ENCODE measurements at regions not wholly inside any gene's neighbourhood (a gene's known extent, or its start where the extent isn't known, plus 50 kb on each side); places are given as distances from the start of the nearest gene placed in this dataset.

DNA sequence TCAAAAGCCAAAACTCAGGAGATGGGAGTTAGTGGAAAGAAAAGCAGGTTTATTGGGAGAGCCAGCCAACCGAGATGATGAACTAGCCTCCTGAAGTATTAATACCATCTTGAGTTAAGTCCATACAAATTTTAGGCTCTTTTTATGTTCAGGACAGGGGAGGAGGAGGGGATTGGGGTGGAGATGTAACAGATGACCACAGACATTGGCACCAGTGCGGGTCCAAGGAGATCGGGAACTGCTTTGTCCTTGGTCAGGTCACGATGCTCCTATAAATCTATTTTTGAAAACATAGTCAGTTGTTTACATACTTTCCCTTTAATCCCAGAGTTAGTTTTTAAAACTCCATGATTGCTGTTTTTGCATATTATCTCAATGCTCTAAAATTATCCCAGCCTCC lies 219.6 kb downstream of the ANKRD60 start:
- Histone ChIP-seq H4K20me1 (ENCODE audit: low read depth, low read length) (no peaks in the 10 kb centered on the region), H3F3A (ENCODE audit: insufficient read depth) (no peaks in the 10 kb centered on the region), H3K27me3 (ENCODE audit: low read length) (no peaks in the 10 kb centered on the region), H3K79me2 (ENCODE audit: insufficient read depth, low read length) (no peaks in the 10 kb centered on the region), H2AFZ (ENCODE audit: low read depth, low read length, severe bottlenecking) (no peak overlapping the region), H3K36me3 (ENCODE audit: low read length) (no peaks in the 10 kb centered on the region), H3K27ac (ENCODE audit: low read depth, low read length) (no peak overlapping the region), H3K4me2 (ENCODE audit: low read depth, low read length, poor library complexity, severe bottlenecking) (no peak overlapping the region), H3K9me3 (ENCODE audit: insufficient read depth, low read length) (no peaks in the 10 kb centered on the region), H3K9ac (ENCODE audit: low read length) (no peak overlapping the region), H3K4me3 (ENCODE audit: insufficient read depth, low read length, poor library complexity, severe bottlenecking) (no peak overlapping the region), H3K9me2 (replicated peaks; ENCODE audit: insufficient read depth, low read length) (no peaks in the 10 kb centered on the region)
- TF ChIP-seq CTCF (IDR thresholded peaks at IDR 0.05; ENCODE audit: insufficient read depth, low read length, poor library complexity, severe bottlenecking) (no peak), EZH2phosphoT487 (conservative IDR thresholded peaks at IDR 0.05; ENCODE audit: low read length) (no peak)

- H3K9me3 ChIP-seq (ENCODE audit: insufficient read depth, low read length), result no peaks in the 10 kb centered on the region
- H2AFZ ChIP-seq (ENCODE audit: low read depth, low read length, severe bottlenecking), result no peak overlapping the region
These were observed 220.0 kb downstream of the ANKRD60 start for GRCh38 chr20:58008413-58008812.

GRCh38 chr20:58007947-58008346 lies 220.5 kb downstream of the ANKRD60 start:
- Histone ChIP-seq H2AFZ (ENCODE audit: low read depth, low read length, severe bottlenecking) (no peak overlapping the region), H3F3A (ENCODE audit: insufficient read depth) (no peaks in the 10 kb centered on the region), H3K9me3 (ENCODE audit: insufficient read depth, low read length) (no peaks in the 10 kb centered on the region), H3K27me3 (ENCODE audit: low read length) (no peaks in the 10 kb centered on the region), H3K27ac (ENCODE audit: low read depth, low read length) (no peak overlapping the region), H3K4me3 (ENCODE audit: insufficient read depth, low read length, poor library complexity, severe bottlenecking) (no peak overlapping the region), H3K9me2 (replicated peaks; ENCODE audit: insufficient read depth, low read length) (no peaks in the 10 kb centered on the region), H3K4me2 (ENCODE audit: low read depth, low read length, poor library complexity, severe bottlenecking) (no peak overlapping the region), H3K79me2 (ENCODE audit: insufficient read depth, low read length) (no peaks in the 10 kb centered on the region), H3K9ac (ENCODE audit: low read length) (no peak overlapping the region), H4K20me1 (ENCODE audit: low read depth, low read length) (no peaks in the 10 kb centered on the region), H3K36me3 (ENCODE audit: low read length) (no peaks in the 10 kb centered on the region)
- TF ChIP-seq CTCF (IDR thresholded peaks at IDR 0.05; ENCODE audit: insufficient read depth, low read length, poor library complexity, severe bottlenecking) (no peak), EZH2phosphoT487 (conservative IDR thresholded peaks at IDR 0.05; ENCODE audit: low read length) (no peak)

More at GRCh38 chr20:58008413-58008812, 220.0 kb downstream of the ANKRD60 start:
- Histone ChIP-seq H3K36me3 (ENCODE audit: low read length) (no peaks in the 10 kb centered on the region), H3K27me3 (ENCODE audit: low read length) (no peaks in the 10 kb centered on the region), H4K20me1 (ENCODE audit: low read depth, low read length) (no peaks in the 10 kb centered on the region), H3F3A (ENCODE audit: insufficient read depth) (no peaks in the 10 kb centered on the region), H3K9me2 (replicated peaks; ENCODE audit: insufficient read depth, low read length) (no peaks in the 10 kb centered on the region), H3K27ac (ENCODE audit: low read depth, low read length) (no peak overlapping the region), H3K79me2 (ENCODE audit: insufficient read depth, low read length) (no peaks in the 10 kb centered on the region), H3K9ac (ENCODE audit: low read length) (no peak overlapping the region), H3K4me3 (ENCODE audit: insufficient read depth, low read length, poor library complexity, severe bottlenecking) (no peak overlapping the region), H3K4me2 (ENCODE audit: low read depth, low read length, poor library complexity, severe bottlenecking) (no peak overlapping the region)
- TF ChIP-seq EZH2phosphoT487 (conservative IDR thresholded peaks at IDR 0.05; ENCODE audit: low read length) (no peak), CTCF (IDR thresholded peaks at IDR 0.05; ENCODE audit: insufficient read depth, low read length, poor library complexity, severe bottlenecking) (no peak)
